ENCODE measurements at regions not wholly inside any gene's neighbourhood (a gene's known extent, or its start where the extent isn't known, plus 50 kb on each side); places are given as distances from the start of the nearest gene placed in this dataset.

DNA sequence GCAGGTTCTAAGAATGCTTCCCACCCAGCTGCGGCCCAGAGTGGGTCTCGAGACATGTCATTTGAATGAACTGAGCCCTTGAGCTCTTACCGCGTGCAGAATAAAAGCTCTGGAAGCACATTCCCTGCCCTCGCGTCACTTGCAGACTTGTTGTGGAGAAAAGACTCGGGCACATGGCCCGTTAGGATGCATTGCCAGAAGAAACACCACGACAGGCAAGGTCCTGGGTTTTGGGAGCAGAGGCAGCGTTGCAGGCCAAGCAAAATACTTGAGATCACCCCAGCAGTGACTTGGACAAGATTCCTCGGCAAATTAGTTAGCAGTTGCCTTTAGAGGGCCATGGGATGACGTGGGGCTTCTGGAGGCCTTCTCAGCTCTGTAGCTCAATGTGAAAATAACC, 170.8 kb upstream of the MSX2 start:
- TF ChIP-seq MYC (IDR thresholded peaks at IDR 0.05; ENCODE audit: low read depth, low read length), result no peak
- TF ChIP-seq, protein P1, sequence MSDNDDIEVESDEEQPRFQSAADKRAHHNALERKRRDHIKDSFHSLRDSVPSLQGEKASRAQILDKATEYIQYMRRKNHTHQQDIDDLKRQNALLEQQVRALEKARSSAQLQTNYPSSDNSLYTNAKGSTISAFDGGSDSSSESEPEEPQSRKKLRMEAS (IDR thresholded peaks at IDR 0.05; ENCODE audit: low read depth, low read length), result no peak
- no peak for TF ChIP-seq POLR2A (IDR thresholded peaks at IDR 0.05; ENCODE audit: extremely low read depth, insufficient read length)
- TF ChIP-seq, protein P2, sequence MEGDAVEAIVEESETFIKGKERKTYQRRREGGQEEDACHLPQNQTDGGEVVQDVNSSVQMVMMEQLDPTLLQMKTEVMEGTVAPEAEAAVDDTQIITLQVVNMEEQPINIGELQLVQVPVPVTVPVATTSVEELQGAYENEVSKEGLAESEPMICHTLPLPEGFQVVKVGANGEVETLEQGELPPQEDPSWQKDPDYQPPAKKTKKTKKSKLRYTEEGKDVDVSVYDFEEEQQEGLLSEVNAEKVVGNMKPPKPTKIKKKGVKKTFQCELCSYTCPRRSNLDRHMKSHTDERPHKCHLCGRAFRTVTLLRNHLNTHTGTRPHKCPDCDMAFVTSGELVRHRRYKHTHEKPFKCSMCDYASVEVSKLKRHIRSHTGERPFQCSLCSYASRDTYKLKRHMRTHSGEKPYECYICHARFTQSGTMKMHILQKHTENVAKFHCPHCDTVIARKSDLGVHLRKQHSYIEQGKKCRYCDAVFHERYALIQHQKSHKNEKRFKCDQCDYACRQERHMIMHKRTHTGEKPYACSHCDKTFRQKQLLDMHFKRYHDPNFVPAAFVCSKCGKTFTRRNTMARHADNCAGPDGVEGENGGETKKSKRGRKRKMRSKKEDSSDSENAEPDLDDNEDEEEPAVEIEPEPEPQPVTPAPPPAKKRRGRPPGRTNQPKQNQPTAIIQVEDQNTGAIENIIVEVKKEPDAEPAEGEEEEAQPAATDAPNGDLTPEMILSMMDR (IDR thresholded peaks at IDR 0.05; ENCODE audit: low read depth, low read length), result no peak
- DNase-seq (ENCODE audit: low read depth), result no peak
- H3K4me3 ChIP-seq (ENCODE audit: low read depth, low read length), result no peak overlapping the region

- H3K4me3 ChIP-seq (ENCODE audit: low read depth, low read length), result no peak overlapping the region
- TF ChIP-seq, protein P2 (IDR thresholded peaks at IDR 0.05; ENCODE audit: low read depth, low read length), result no peak
- TF ChIP-seq, protein P1 (IDR thresholded peaks at IDR 0.05; ENCODE audit: low read depth, low read length), result no peak
- no peak for TF ChIP-seq MYC (IDR thresholded peaks at IDR 0.05; ENCODE audit: low read depth, low read length)
- no peak for TF ChIP-seq POLR2A (IDR thresholded peaks at IDR 0.05; ENCODE audit: extremely low read depth, insufficient read length)
- DNase-seq (ENCODE audit: low read depth), result no peak
Observed at GRCh38 chr5:174555726-174556125, 168.7 kb upstream of the MSX2 start.

- no peak for DNase-seq (ENCODE audit: low read depth)
- H3K4me3 ChIP-seq (ENCODE audit: low read depth, low read length), result no peak overlapping the region
- TF ChIP-seq, protein P2 (IDR thresholded peaks at IDR 0.05; ENCODE audit: low read depth, low read length), result no peak
- TF ChIP-seq MYC (IDR thresholded peaks at IDR 0.05; ENCODE audit: low read depth, low read length) (no peak), POLR2A (IDR thresholded peaks at IDR 0.05; ENCODE audit: extremely low read depth, insufficient read length) (no peak)
- TF ChIP-seq, protein P1 (IDR thresholded peaks at IDR 0.05; ENCODE audit: low read depth, low read length), result no peak
Observed at GRCh38 chr5:174556756-174557155, 167.6 kb upstream of the MSX2 start.

GRCh38 chr5:174558190-174558589, 166.2 kb upstream of the MSX2 start:
- TF ChIP-seq, protein P2 (IDR thresholded peaks at IDR 0.05; ENCODE audit: low read depth, low read length), result no peak
- TF ChIP-seq MYC (IDR thresholded peaks at IDR 0.05; ENCODE audit: low read depth, low read length), result no peak
- DNase-seq (ENCODE audit: low read depth), result no peak
- no peak overlapping the region for H3K4me3 ChIP-seq (ENCODE audit: low read depth, low read length)

DNA sequence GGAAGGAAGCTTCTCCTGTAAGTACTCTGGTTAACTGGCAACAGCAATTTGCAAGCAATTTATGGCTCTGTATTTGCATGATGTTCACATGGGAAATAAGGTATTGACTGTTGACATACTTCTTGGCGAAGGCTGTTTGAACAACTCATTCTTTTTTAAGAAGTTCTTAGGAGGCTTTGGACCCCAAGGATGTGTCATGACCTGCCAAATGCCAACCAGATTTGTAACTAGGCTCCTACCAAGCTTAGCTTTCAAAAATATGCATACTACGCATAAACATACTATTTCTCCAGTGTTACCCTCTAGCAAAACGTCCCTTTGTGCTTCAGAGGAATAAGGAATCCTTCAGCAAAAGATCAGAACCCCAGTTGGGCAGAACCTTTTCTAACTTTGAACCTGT, 165.2 kb upstream of the MSX2 start:
- no peak overlapping the region for H3K4me3 ChIP-seq (ENCODE audit: low read depth, low read length)
- TF ChIP-seq, protein P1 (IDR thresholded peaks at IDR 0.05; ENCODE audit: low read depth, low read length), result no peak
- TF ChIP-seq MYC (IDR thresholded peaks at IDR 0.05; ENCODE audit: low read depth, low read length) (no peak), POLR2A (IDR thresholded peaks at IDR 0.05; ENCODE audit: extremely low read depth, insufficient read length) (no peak)
- TF ChIP-seq, protein P2 (IDR thresholded peaks at IDR 0.05; ENCODE audit: low read depth, low read length), result no peak
- DNase-seq (ENCODE audit: low read depth), result no peak

DNA sequence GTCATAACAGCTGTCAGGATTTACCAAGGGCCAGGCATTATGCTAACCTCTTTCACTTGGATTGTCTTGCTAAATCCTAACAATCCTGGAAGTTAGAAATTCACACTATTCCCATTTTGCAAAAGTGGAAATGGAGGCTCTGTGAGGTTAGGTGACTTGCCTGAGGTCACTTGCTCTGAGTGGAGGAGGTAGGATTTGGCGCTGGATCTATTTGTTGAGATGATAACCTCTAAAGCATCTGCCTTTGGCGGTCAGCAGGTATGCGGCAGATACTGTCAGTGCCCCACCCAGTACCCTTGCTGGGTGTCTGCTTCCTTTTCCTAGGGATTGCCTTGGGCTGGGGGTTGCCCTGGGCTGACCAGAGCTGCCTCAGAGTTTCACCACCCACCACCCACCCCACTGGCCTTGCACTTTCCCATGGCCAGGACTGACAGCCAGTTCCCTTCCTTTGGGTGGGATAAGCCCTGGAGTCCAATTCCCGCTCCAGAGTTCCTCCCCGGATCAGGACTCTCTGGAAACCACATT, 164.8 kb upstream of the MSX2 start:
- H3K4me3 ChIP-seq (ENCODE audit: low read depth, low read length), result no peak overlapping the region
- DNase-seq (ENCODE audit: low read depth), result no peak
- TF ChIP-seq MYC (IDR thresholded peaks at IDR 0.05; ENCODE audit: low read depth, low read length) (no peak), POLR2A (IDR thresholded peaks at IDR 0.05; ENCODE audit: extremely low read depth, insufficient read length) (no peak)
